ENCODE measurements at regions not wholly inside any gene's neighbourhood (a gene's known extent, or its start where the extent isn't known, plus 50 kb on each side); places are given as distances from the start of the nearest gene placed in this dataset.
A peak's percentile ranks its signal among the peaks of the same experiment; 100 is the strongest.

- no peak for TF ChIP-seq BACH1 (IDR thresholded peaks at IDR 0.05; ENCODE audit: low read length)
- no peak for TF ChIP-seq HDAC6 (IDR thresholded peaks at IDR 0.05; ENCODE audit: low read depth, low read length)
- TF ChIP-seq EZH2 (IDR thresholded peaks at IDR 0.05; ENCODE audit: low read depth, low read length, severe bottlenecking) = no peak
- Histone ChIP-seq H3K9me3 (ENCODE audit: insufficient read depth in 2 of 2, low read depth in 1 of 2, low read length in 1 of 2) (no peaks in the 10 kb centered on the region), H2BK20ac (ENCODE audit: low read length) (no peak overlapping the region), H3K4me1 (replicated peaks in 1 of 4; ENCODE audit: control insufficient read depth in 3 of 4, insufficient read depth in 4 of 4, low read length in 3 of 4) (no peaks in the 10 kb centered on the region), H3K9ac (replicated peaks in 1 of 4; ENCODE audit: extremely low read depth in 1 of 4, low read depth in 3 of 4, low read length in 3 of 4) (no peak overlapping the region), H2AFZ (ENCODE audit: low read length) (peak overlapping the region; percentile 68; the same call in 1 of the 2 replicates), H4K8ac (ENCODE audit: extremely low read depth, insufficient read depth, low read length) (no peak overlapping the region; the same call in 1 of the 2 replicates), H3K23me2 (ENCODE audit: low read depth, low read length) (no peaks in the 10 kb centered on the region), H2BK15ac (ENCODE audit: low read length) (no peak overlapping the region), H2BK12ac (ENCODE audit: low read depth, low read length) (no peak overlapping the region), H4K20me1 (replicated peaks in 1 of 2; ENCODE audit: control insufficient read depth in 1 of 2, insufficient read depth in 2 of 2, low read length in 2 of 2) (no peaks in the 10 kb centered on the region), H3K79me1 (ENCODE audit: low read depth, low read length) (no peaks in the 10 kb centered on the region), H3K14ac (ENCODE audit: insufficient read length) (no peak overlapping the region), H2BK5ac (ENCODE audit: low read depth, low read length) (no peak overlapping the region), H3K4ac (replicated peaks; ENCODE audit: insufficient read length, low read depth, low read length) (no peak overlapping the region), H3K27me3 (replicated peaks in 1 of 4; ENCODE audit: control insufficient read depth in 3 of 4, extremely low read depth in 1 of 4, insufficient read depth in 3 of 4, low read length in 3 of 4) (no peaks in the 10 kb centered on the region), H3K23ac (ENCODE audit: insufficient read length) (no peak overlapping the region), H2AK5ac (ENCODE audit: low read depth, low read length) (no peak overlapping the region), H3K18ac (ENCODE audit: extremely low read depth, low read length) (no peak overlapping the region), H2BK120ac (replicated peaks; ENCODE audit: low read depth, low read length) (no peak overlapping the region), H3K79me2 (ENCODE audit: control insufficient read depth in 1 of 2, insufficient read depth in 2 of 2, low read length in 2 of 2) (no peaks in the 10 kb centered on the region), H3K4me3 (ENCODE audit: extremely low read depth in 1 of 4, insufficient read depth in 2 of 4, low read depth in 3 of 4, low read length in 4 of 4) (no peak overlapping the region), H3K27ac (ENCODE audit: low read depth, low read length) (no peak overlapping the region), H4K5ac (ENCODE audit: insufficient read length, low read depth, low read length) (no peak overlapping the region), H4K91ac (replicated peaks; ENCODE audit: insufficient read length, low read length) (no peak overlapping the region), H3K36me3 (ENCODE audit: control insufficient read depth in 2 of 4, insufficient read depth in 4 of 4, low read length in 3 of 4) (no peaks in the 10 kb centered on the region), H3K56ac (replicated peaks; ENCODE audit: insufficient read length, low read depth, low read length) (no peak overlapping the region), H3K4me2 (ENCODE audit: insufficient read depth in 1 of 2, low read depth in 2 of 2, low read length in 2 of 2) (no peak overlapping the region)
- CTCF ChIA-PET (ENCODE audit: partially characterized antibody) = interaction anchor here (0.7 to 1.2 kb wide), 2 partner anchors 12 to 155 kb away, joined by 3 to 5 read pairs; no protein-coding TSS in a partner anchor
- POLR2A ChIA-PET (ENCODE audit: partially characterized antibody) = no interaction called here
- DNase-seq (ENCODE audit: low read depth in 1 of 2, low spot score in 2 of 2) = no peak
- FAIRE-seq = no peak
- WGBS, 2 experiments (ENCODE audit: extremely low coverage in 1 of 2, insufficient coverage in 1 of 2, insufficient read length in 1 of 2, insufficient replicate concordance in 2 of 2, low coverage in 1 of 2, low lambda C conversion rate in 2 of 2, missing lambda C conversion rate in 1 of 2) = 75% methylated on average over 3 of the region's 3 CpGs; no CpG with 5 or more reads in 1 of the 2 experiments
Observed at GRCh38 chr11:82546661-82547557, 186.8 kb downstream of the FAM181B start.

Measured in H1 (cell line).